IMR-90 (cell line): ENCODE measurements at regions not wholly inside any gene's neighbourhood (a gene's known extent, or its start where the extent isn't known, plus 50 kb on each side); places are given as distances from the start of the nearest gene placed in this dataset.
A peak's percentile ranks its signal among the peaks of the same experiment; 100 is the strongest.

ENCODE experiments used
- ATAC-seq: fragments of 200-7000 bp; cut with Tn5 transposase; 2 replicates; pipeline ENCODE4 v1.9.1; 2020; ENCODE audit warnings: low read depth, mild to moderate bottlenecking, moderate library complexity
- BruUV-seq: library from RNA; stranded (reverse); fragments of 400-500 nt; replicated peaks from 2 replicates; lab custom pipeline; 2021; lab: Mats Ljungman, UMichigan
- CTCF ChIA-PET: fragments of 300-600 bp; formaldehyde crosslinking; extraction: SDS; loops from one replicate; lab custom pipeline; 2021; ENCODE audit warnings: antibody characterized with exemption; lab: Yijun Ruan, JAX
- POLR2A ChIA-PET: fragments of 300-600 bp; sonication (Branson Sonifier 250); formaldehyde crosslinking; loops from one replicate; lab custom pipeline; 2022; ENCODE audit warnings: antibody characterized with exemption; ENCODE audit not compliant: unreplicated experiment; lab: Charles Lee
- DNase-seq: peaks from one replicate; pipeline ENCODE4 v3.0.0; 2013
- H2AFZ ChIP-seq: replicated peaks from 2 replicates; pipeline ENCODE3; 2013; ENCODE audit warnings: low read length, mild to moderate bottlenecking; ENCODE audit not compliant: poor library complexity
- H2AK5ac ChIP-seq: 2 replicates; pipeline ENCODE4 v1.6.1; 2013; ENCODE audit warnings: low read depth, low read length, inconsistent platforms
- H2AK9ac ChIP-seq: replicated peaks from 2 replicates; pipeline ENCODE3; 2013; ENCODE audit warnings: mild to moderate bottlenecking, low read depth, low read length, moderate library complexity; ENCODE audit not compliant: poor library complexity
- H2BK120ac ChIP-seq: 2 replicates; pipeline ENCODE4 v1.6.1; 2013; ENCODE audit warnings: low read depth, low read length, inconsistent platforms
- H2BK15ac ChIP-seq: 3 replicates; pipeline ENCODE4 v1.6.1; 2013; ENCODE audit warnings: low read depth, low read length, inconsistent platforms
- H2BK20ac ChIP-seq: 2 replicates; pipeline ENCODE4 v1.6.1; 2013; ENCODE audit warnings: low read depth, mild to moderate bottlenecking, inconsistent platforms, low read length, moderate library complexity
- H2BK5ac ChIP-seq: 2 replicates; pipeline ENCODE4 v1.6.1; 2013; ENCODE audit warnings: mild to moderate bottlenecking, low read depth, low read length, inconsistent platforms; ENCODE audit not compliant: poor library complexity, severe bottlenecking
- H3K14ac ChIP-seq: replicated peaks from 2 replicates; pipeline ENCODE4 v1.6.1; 2013; ENCODE audit warnings: low read depth, low read length, inconsistent platforms
- H3K18ac ChIP-seq: 2 replicates; pipeline ENCODE4 v1.6.1; 2013; ENCODE audit warnings: low read depth, low read length, control low read depth
- H3K23ac ChIP-seq: 2 replicates; pipeline ENCODE4 v1.6.1; 2013; ENCODE audit warnings: low read depth, low read length, inconsistent platforms
- H3K27ac ChIP-seq: 2 replicates; pipeline ENCODE4 v1.5.1; 2013; ENCODE audit warnings: mild to moderate bottlenecking, control low read depth, low read length; ENCODE audit not compliant: insufficient read depth
- H3K27me3 ChIP-seq: 2 replicates; pipeline ENCODE4 v1.6.1; 2013; ENCODE audit warnings: low read length; ENCODE audit not compliant: control insufficient read depth, insufficient read depth
- H3K36me3 ChIP-seq: 2 replicates; pipeline ENCODE4 v1.6.1; 2013; ENCODE audit warnings: low read length, mixed read lengths; ENCODE audit not compliant: control insufficient read depth, insufficient read depth
- H3K4ac ChIP-seq: 2 replicates; pipeline ENCODE4 v1.6.1; 2013; ENCODE audit warnings: low read depth, low read length, inconsistent platforms
- H3K4me1 ChIP-seq: 2 replicates; pipeline ENCODE4 v1.6.1; 2013; ENCODE audit warnings: low read length, mixed read lengths; ENCODE audit not compliant: control insufficient read depth, insufficient read depth
- H3K4me2 ChIP-seq: 2 replicates; pipeline ENCODE4 v1.6.1; 2013; ENCODE audit warnings: low read depth, mild to moderate bottlenecking, control low read depth, low read length, moderate library complexity
- H3K4me3 ChIP-seq: 2 replicates; pipeline ENCODE4 v1.5.1; 2013; ENCODE audit warnings: low read depth, mild to moderate bottlenecking, control low read depth, low read length, moderate library complexity; ENCODE audit not compliant: insufficient read depth
- H3K56ac ChIP-seq: 2 replicates; pipeline ENCODE4 v1.6.1; 2013; ENCODE audit warnings: low read length, inconsistent platforms; ENCODE audit not compliant: insufficient read depth; ENCODE audit errors: extremely low read depth
- H3K79me1 ChIP-seq, 2 experiments: 2 replicates each; pipeline ENCODE4 v1.6.1; 2013; ENCODE audit warnings: low read length in 2 of 2, inconsistent platforms in 1 of 2, low read depth in 1 of 2
- H3K9ac ChIP-seq: 2 replicates; pipeline ENCODE4 v1.6.1; 2013; ENCODE audit warnings: low read depth, low read length, control low read depth
- H3K9me1 ChIP-seq: 2 replicates; pipeline ENCODE4 v1.6.1; 2013; ENCODE audit warnings: low read length, inconsistent platforms; ENCODE audit not compliant: insufficient read depth
- H3K9me3 ChIP-seq: 2 replicates; pipeline ENCODE4 v1.6.1; 2013; ENCODE audit warnings: low read length; ENCODE audit not compliant: control insufficient read depth, insufficient read depth
- H4K20me1 ChIP-seq: 2 replicates; pipeline ENCODE4 v1.6.1; 2013; ENCODE audit warnings: low read length, inconsistent platforms; ENCODE audit not compliant: insufficient read depth
- H4K5ac ChIP-seq: 2 replicates; pipeline ENCODE4 v1.6.1; 2013; ENCODE audit warnings: mild to moderate bottlenecking, low read depth, low read length, control low read depth
- H4K8ac ChIP-seq, 2 experiments: 2 replicates each; pipeline ENCODE4 v1.6.1; 2013; ENCODE audit warnings: low read depth in 2 of 2, low read length in 2 of 2, control low read depth in 1 of 2, inconsistent platforms in 1 of 2
- H4K91ac ChIP-seq: 2 replicates; pipeline ENCODE4 v1.6.1; 2013; ENCODE audit warnings: low read depth, low read length, inconsistent platforms; ENCODE audit not compliant: insufficient read depth
- BHLHE40 ChIP-seq: fragments of 150-350 bp; IDR thresholded peaks from 2 replicates; pipeline ENCODE4 v1.6.1; 2016; ENCODE audit warnings: mild to moderate bottlenecking, low read depth, low read length
- CEBPB ChIP-seq: IDR thresholded peaks from 2 replicates; pipeline ENCODE4 v1.6.1; 2012; ENCODE audit warnings: low read depth, low read length, improper control_type of control experiment
- CHD1 ChIP-seq: IDR thresholded peaks from 2 replicates; pipeline ENCODE4 v1.6.1; 2012; ENCODE audit warnings: low read depth, low read length, improper control_type of control experiment
- CTCF ChIP-seq: conservative IDR thresholded peaks from 2 replicates; pipeline ENCODE4 v1.5.1; 2012; ENCODE audit warnings: mild to moderate bottlenecking, low read depth, low read length, improper control_type of control experiment
- ELK1 ChIP-seq: fragments of 150-350 bp; IDR thresholded peaks from 2 replicates; pipeline ENCODE4 v1.6.1; 2016; ENCODE audit warnings: low read depth, mild to moderate bottlenecking, low read length, moderate library complexity, borderline replicate concordance
- FOS ChIP-seq: fragments of 150-350 bp; IDR thresholded peaks from 2 replicates; pipeline ENCODE4 v1.6.1; 2016; ENCODE audit warnings: low read depth, low read length
- MAFK ChIP-seq: IDR thresholded peaks from 2 replicates; pipeline ENCODE4 v1.6.1; 2012; ENCODE audit warnings: low read depth, low read length, improper control_type of control experiment
- MAZ ChIP-seq: IDR thresholded peaks from 2 replicates; pipeline ENCODE4 v1.6.1; 2012; ENCODE audit warnings: low read depth, mild to moderate bottlenecking, low read length, improper control_type of control experiment, moderate library complexity, borderline replicate concordance
- MXI1 ChIP-seq: IDR thresholded peaks from 2 replicates; pipeline ENCODE4 v1.6.1; 2012; ENCODE audit warnings: low read depth, mild to moderate bottlenecking, low read length, moderate library complexity, borderline replicate concordance
- NFE2L2 ChIP-seq: fragments of 150-350 bp; IDR thresholded peaks from 2 replicates; pipeline ENCODE4 v1.6.1; 2016; ENCODE audit warnings: low read depth, mild to moderate bottlenecking, low read length
- POLR2A ChIP-seq: IDR thresholded peaks from 2 replicates; pipeline ENCODE4 v1.6.1; 2012; ENCODE audit warnings: mild to moderate bottlenecking, low read depth, low read length
- RAD21 ChIP-seq: IDR thresholded peaks from 2 replicates; pipeline ENCODE4 v1.6.1; 2012; ENCODE audit warnings: low read length, improper control_type of control experiment
- RCOR1 ChIP-seq: IDR thresholded peaks from 2 replicates; pipeline ENCODE4 v1.6.1; 2012; ENCODE audit warnings: mild to moderate bottlenecking, low read length, improper control_type of control experiment; ENCODE audit not compliant: insufficient replicate concordance
- RFX5 ChIP-seq: IDR thresholded peaks from 2 replicates; pipeline ENCODE4 v1.8.0; 2012; ENCODE audit warnings: low read depth, mild to moderate bottlenecking, low read length, moderate library complexity
- SMC3 ChIP-seq: fragments of 150-350 bp; IDR thresholded peaks from 2 replicates; pipeline ENCODE4 v1.6.1; 2016; ENCODE audit warnings: low read depth, mild to moderate bottlenecking, antibody characterized with exemption, low read length, moderate library complexity
- USF2 ChIP-seq: fragments of 150-350 bp; IDR thresholded peaks from 2 replicates; pipeline ENCODE4 v1.6.1; 2017; ENCODE audit warnings: mild to moderate bottlenecking, antibody characterized with exemption, low read length, low read depth
- WGBS, 2 experiments: methylation state at CpG; one replicate each; pipeline versions ENCODE4 v1.1.5 to v1.1.7; 2013; ENCODE audit warnings: missing lambda C conversion rate in 2 of 2; ENCODE audit not compliant: insufficient read length in 1 of 2; ENCODE audit errors: extremely low coverage in 2 of 2; 5-methylcytosine and 5-hydroxymethylcytosine counted together
- dilution Hi-C: fragments of 300-500 bp; cut with HindIII; formaldehyde crosslinking; loops from one replicate; pipeline ENCODE4 v1.14.3; 2018; ENCODE audit warnings: low sequenced_read_pairs; ENCODE audit not compliant: unreplicated experiment
- in situ Hi-C: fragments of 300-500 bp; cut with MboI; formaldehyde crosslinking; loops from 3 replicates; pipeline ENCODE4 v1.14.3; 2019; ENCODE audit warnings: low sequenced_read_pairs, inconsistent platforms, mixed read lengths
- intact Hi-C: fragments of 100-400 bp; cut with micrococcal nuclease; formaldehyde crosslinking; loops from 2 replicates; pipeline ENCODE4 v1.10.0; 2022

- H3K27me3 ChIP-seq = no peaks in the 10 kb centered on the region
- no peak overlapping the region for H2BK20ac ChIP-seq
- no peaks in the 10 kb centered on the region for H3K79me1 ChIP-seq
- ChIA-PET CTCF (no interaction called here), POLR2A (no interaction called here)
- H3K18ac ChIP-seq = no peak overlapping the region; the same call in 1 of the 2 replicates
- peaks cover 15% of the 10 kb centered on the region for H3K9me1 ChIP-seq
- TF ChIP-seq MAZ = no peak
- TF ChIP-seq ELK1 = no peak
- no peak for TF ChIP-seq MAFK
- TF ChIP-seq NFE2L2 = no peak
- TF ChIP-seq SMC3 = no peak
- no peak for TF ChIP-seq USF2
- TF ChIP-seq CTCF = no peak
- TF ChIP-seq CHD1 = no peak
- TF ChIP-seq MXI1 = no peak
- no peak for TF ChIP-seq FOS
- TF ChIP-seq BHLHE40 = no peak
- no peak for TF ChIP-seq RAD21
- no peak for TF ChIP-seq RCOR1
- TF ChIP-seq RFX5 = no peak
- no peak for TF ChIP-seq CEBPB
- no peak for TF ChIP-seq POLR2A
- no peak overlapping the region for H3K27ac ChIP-seq
- H3K4ac ChIP-seq = peak overlapping the region; percentile 34; the same call in 1 of the 2 replicates
- H2BK5ac ChIP-seq = no peak overlapping the region
- peak overlapping the region; percentile 40 for H2AK5ac ChIP-seq
- H4K5ac ChIP-seq = no peak overlapping the region; the same call in 1 of the 2 replicates
- H3K9me3 ChIP-seq = no peaks in the 10 kb centered on the region
- no peak for ATAC-seq
- no peak overlapping the region for H4K8ac ChIP-seq
- H3K9ac ChIP-seq = no peak overlapping the region
- intact Hi-C loops = no loop called here
- H3K56ac ChIP-seq = no peak overlapping the region
- peak overlapping the region; percentile 68; the same call in 2 of the 3 replicates for H2BK15ac ChIP-seq
- no peak overlapping the region; the same call in 1 of the 2 replicates for H2BK120ac ChIP-seq
- peak overlapping the region; percentile 8 for H2AFZ ChIP-seq
- no peak overlapping the region for H3K4me2 ChIP-seq
- in situ Hi-C loops = no loop called here
- 0 out of 2 replicates have a peak overlapping the region, but pooled peaks have one; percentile 23 for H3K14ac ChIP-seq
- H4K20me1 ChIP-seq = no peaks in the 10 kb centered on the region
- no peaks in the 10 kb centered on the region for H3K36me3 ChIP-seq
- no peak overlapping the region for H3K23ac ChIP-seq
- no TSS peak for BruUV-seq
- WGBS, 2 experiments = no CpG with 5 or more reads among the region's 2 CpGs
- H2AK9ac ChIP-seq = no peak overlapping the region
- dilution Hi-C loops = no loop called here
- 0 out of 2 replicates have a peak overlapping the region, but pooled peaks have one; percentile 3 for H4K91ac ChIP-seq
- peaks cover 12% of the 10 kb centered on the region for H3K4me1 ChIP-seq
- DNase-seq = no peak
- no peak overlapping the region for H3K4me3 ChIP-seq
Measured at GRCh38 chr9:16331031-16331430, 539.4 kb downstream of the BNC2 start.
